HG03280 (cell line): ENCODE measurements at regions not wholly inside any gene's neighbourhood (a gene's known extent, or its start where the extent isn't known, plus 50 kb on each side); places are given as distances from the start of the nearest gene placed in this dataset.

Experiments used
- ATAC-seq: cut with Tn5 transposase; IDR thresholded peaks from one replicate; pipeline ENCODE4 v1.9.1; 2021; ENCODE audit warnings: mild to moderate bottlenecking, moderate library complexity; ENCODE audit not compliant: unreplicated experiment

GRCh38 chr1:87219626-87220025 is 109.1 kb upstream of the LMO4 start:
- ATAC-seq = no peak

- no peak for ATAC-seq
Measured at GRCh38 chr1:87220993-87221392, 107.7 kb upstream of the LMO4 start.

DNA sequence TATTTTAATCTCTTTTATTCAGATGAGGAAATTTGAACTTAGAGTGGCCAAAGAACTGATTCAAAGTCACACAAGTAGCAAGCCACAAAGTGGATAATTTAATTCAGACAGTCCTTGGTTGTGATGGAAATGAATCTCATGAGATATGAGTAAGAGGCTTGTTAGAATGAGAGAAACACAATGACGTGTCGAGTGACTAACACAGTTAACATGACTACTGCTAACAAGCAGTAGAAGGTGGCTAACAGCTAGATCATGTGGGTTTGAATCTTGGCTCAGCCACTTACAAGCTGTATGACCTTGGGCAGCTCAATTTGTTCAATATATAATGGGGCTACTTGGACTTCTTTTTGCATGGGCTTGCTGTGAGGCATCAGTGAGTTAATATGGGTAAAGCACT is 104.5 kb upstream of the LMO4 start:
- ATAC-seq = no peak

GRCh38 chr1:87225171-87225570 is 103.5 kb upstream of the LMO4 start:
- no peak for ATAC-seq

DNA sequence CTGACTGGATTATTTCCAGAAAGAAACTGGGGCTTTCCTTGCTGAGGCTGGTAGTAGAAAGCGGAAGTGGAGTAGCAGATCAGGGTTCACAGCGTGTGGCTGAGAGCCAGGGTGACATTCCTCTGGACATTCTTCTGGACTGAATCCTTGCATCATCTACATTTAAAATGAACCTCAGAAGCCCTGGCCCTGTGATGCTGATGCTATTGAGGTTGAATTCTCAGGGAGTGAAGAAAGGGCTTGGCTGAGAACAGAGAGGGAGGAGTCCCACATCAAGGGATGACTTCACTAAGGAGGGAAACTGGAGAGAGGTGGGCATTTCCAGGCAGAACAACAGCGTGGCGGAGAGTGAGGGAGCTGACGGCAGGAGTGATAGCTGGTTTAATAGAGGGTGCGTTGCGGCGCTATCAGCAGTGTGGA is 102.3 kb upstream of the LMO4 start:
- ATAC-seq = no peak

- ATAC-seq = no peak
Measured at GRCh38 chr1:87227651-87228050, 101.0 kb upstream of the LMO4 start.

DNA sequence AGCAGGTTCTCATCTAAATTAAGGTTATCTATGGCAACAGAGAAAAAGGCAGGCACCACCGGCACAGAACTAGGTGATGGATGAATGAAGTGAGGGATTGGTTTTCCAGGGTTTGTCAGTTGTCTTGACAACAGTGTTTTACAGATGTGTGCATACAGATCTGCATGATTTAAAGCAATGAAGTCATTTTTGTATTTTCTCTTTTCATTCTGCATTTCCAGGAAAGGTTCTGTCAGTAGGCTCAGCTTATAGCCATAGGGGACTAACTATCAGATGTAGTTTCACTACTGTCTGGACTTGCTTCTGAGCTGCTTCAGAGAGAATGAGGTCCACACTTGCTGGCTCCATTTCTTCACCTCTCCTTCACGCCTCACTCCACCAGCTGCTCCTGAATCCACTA is 98.2 kb upstream of the LMO4 start:
- no peak for ATAC-seq

- no peak for ATAC-seq
Measured at GRCh38 chr1:87231703-87232367, 96.8 kb upstream of the LMO4 start.

DNA sequence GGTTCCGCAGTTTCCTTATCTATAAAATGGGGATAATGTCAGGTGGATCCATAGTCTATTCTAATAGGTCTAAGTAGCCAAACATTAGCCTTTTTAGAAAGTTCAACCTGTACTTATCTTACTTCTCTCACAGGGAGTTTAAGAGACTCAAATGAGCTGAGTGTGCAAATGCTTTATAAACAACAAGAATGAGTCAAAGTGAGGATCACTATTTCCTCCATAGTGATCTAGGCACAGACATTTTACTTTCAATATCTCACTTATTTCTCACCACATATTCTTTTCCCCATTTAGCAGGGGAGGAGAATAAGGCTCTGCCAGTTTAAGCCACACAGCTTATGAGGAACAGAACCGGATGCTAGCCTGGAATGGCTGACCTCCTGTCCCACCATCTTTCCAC is 92.1 kb upstream of the LMO4 start:
- no peak for ATAC-seq

GRCh38 chr1:87239997-87240605 is 88.6 kb upstream of the LMO4 start:
- no peak for ATAC-seq

GRCh38 chr1:87240661-87241285 is 87.9 kb upstream of the LMO4 start:
- ATAC-seq = no peak

- ATAC-seq = no peak
Measured at GRCh38 chr1:87242445-87243185, 86.1 kb upstream of the LMO4 start.

- ATAC-seq = no peak
Measured at GRCh38 chr1:87243573-87243972, 85.1 kb upstream of the LMO4 start.

DNA sequence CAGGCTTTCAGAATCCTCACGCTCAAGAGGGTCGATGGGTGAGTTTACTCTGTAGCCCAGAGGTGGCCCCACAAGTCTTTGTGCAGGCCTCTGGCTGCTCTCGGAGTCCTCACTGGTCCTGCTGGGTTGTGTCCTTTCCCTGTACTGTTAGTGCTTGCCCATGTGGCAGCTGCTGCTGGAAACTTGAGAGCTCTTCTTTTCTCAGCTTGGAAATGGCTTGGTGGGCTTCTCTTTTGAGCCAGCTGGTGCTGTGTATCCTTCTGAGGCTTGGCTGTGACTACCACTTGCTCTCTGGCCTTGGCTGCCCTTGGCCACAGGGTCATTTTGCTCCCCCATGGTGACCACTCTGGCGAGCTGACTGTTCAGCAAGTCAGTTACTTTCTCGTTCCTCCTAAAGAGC is 82.2 kb upstream of the LMO4 start:
- ATAC-seq = no peak

DNA sequence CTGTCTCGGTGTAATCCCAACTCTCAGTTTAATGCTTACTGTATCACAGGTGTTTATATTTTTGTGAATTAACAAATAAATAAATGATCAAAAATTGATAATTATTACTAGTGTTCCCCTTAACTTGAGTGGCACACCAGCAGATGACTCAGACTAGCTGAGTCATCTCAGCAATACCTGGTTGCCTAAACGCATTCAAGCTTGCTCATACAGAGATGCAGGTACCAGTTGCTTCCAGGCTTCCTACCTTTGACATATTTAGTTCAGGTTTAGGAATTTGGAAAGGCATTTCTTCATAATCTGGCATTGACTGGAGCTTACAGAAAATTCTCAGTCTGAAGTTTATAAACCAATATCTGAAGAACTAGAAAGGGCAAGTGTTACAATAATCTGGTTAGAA is 78.9 kb upstream of the LMO4 start:
- no peak for ATAC-seq

DNA sequence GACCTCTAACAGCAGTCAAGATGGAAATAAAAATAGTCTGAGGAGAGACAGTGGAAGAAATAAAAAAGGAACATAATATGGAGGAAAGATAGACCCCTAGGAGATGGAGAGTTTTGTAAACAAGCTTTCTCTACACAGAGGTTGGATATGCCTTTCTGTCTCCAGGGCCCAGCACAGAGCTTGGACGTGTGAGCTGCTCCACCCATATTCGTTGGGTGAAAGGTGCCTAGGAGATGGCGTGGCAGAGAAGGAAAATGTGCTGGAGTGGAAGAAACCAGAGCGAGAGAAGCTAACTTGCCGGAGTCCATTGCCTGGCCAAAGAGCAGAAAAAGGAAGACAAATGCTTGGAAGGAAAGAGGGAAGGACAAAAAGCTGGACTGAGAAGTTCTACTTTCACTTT is 78.3 kb upstream of the LMO4 start:
- no peak for ATAC-seq

- no peak for ATAC-seq
Measured at GRCh38 chr1:87252406-87252805, 76.3 kb upstream of the LMO4 start.

DNA sequence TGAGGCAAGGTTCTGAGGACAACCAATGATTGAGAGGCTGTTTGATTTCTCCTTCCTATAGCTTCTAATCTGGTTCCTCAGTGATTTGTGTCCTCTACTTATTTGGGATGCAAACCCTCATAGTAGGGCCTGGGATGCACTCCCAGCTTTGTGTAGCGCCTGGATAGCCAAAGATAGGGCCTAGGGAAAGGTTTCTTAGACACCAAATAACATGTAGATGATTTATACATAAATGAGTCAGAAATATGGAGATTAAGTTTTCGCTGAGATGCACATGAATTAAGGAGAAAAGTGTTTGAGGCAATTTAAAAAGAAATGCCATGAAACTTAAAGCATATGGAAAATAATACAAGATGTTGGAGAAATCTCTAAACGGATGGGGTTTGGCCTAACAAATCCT is 66.0 kb upstream of the LMO4 start:
- no peak for ATAC-seq

- no peak for ATAC-seq
Measured at GRCh38 chr1:87263281-87263680, 65.4 kb upstream of the LMO4 start.

GRCh38 chr1:87263785-87264184 is 64.9 kb upstream of the LMO4 start:
- no peak for ATAC-seq

GRCh38 chr1:87264976-87265375 is 63.7 kb upstream of the LMO4 start:
- ATAC-seq = no peak

- ATAC-seq = no peak
Measured at GRCh38 chr1:87265786-87266185, 62.9 kb upstream of the LMO4 start.
